Umbilical cord (tissue), 1 donor: ENCODE measurements at regions not wholly inside any gene's neighbourhood (a gene's known extent, or its start where the extent isn't known, plus 50 kb on each side); places are given as distances from the start of the nearest gene placed in this dataset.
"Not testable (repeated sequence)": the region's sequence is repeated elsewhere in the genome, so short reads cannot be mapped to it uniquely, and the experiment has no call there.

ENCODE experiments used
- DNase-seq: peaks from one replicate; pipeline ENCODE4 v3.0.0-alpha.2; 2015; ENCODE audit warnings: low spot score

DNA sequence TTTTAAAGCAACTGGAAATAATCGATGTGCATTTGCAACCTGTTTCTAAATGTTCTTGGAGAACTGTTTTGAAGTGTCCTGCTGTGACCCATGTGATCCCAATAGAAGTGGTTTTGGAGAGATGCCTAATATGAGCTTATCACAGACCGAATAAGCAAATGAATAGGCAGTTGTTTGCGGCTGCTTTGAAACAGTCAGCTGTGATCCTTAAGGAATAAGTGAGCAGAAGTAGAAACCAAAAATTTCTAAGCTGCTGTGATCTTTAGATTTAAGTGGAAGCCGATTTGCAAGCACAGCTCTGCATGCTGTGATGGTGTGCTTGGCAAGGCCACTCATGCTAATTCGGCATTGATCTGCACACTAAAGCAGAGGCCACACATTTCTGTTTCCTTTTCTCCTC lies 329.5 kb upstream of the DUSP10 start:
- DNase-seq = peak; percentile 86

DNA sequence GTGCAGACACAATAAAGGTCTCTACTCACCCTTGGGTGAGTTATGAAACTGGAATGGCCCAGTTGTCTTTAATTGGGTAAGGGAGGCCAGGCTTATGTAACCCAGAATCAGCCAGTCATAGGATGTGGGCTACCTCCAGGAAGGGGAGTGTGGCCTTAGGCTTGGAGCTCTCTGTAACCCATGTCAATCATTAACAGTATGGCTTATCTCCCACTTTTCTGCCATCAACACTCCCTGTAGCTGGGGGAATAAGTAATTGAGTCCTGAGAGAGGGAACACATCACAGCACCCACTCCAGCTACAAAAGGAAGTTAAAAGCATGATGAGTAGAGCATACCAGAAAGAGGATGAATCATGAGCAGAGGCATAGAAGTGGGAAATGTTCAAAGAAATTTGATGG lies 327.0 kb upstream of the DUSP10 start:
- no peak for DNase-seq

DNA sequence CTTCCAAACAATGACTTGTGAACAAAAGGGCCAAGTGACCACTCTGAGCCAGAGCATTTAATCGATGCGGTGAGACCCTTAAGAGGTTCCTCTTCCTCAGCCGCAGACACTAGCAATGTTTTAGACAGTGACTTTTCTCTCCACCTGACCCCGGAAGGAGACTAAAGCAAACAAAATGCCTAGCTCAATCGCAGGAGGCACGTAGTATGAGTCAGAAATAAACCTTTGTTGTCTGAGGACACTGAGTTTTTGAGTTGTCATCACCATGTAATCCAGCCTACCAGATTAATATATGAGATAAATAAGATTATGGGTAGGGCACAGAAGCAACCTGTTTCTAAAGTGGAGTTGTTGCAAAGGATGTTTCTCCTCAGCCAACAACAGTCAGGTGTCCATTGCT lies 326.2 kb upstream of the DUSP10 start:
- no peak for DNase-seq

DNA sequence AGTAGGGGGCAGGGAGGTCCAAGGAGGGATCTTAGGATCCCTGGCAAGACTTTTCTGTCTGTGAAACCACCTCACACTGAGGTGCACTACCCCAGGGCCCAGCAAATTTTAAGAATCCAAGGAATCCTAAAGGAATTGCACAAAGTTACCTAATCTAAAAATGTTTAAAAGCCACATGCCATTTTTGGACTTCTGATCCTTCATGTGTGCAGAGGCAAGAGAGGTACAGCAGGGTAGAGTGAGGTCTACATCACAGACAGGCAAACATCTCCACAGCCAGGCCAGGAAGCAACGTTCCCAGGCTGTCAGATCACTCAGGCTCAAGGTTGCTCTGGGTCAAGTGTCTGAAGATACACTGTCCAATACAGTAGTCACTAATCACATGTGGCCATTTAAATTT lies 324.6 kb upstream of the DUSP10 start:
- no peak for DNase-seq

DNA sequence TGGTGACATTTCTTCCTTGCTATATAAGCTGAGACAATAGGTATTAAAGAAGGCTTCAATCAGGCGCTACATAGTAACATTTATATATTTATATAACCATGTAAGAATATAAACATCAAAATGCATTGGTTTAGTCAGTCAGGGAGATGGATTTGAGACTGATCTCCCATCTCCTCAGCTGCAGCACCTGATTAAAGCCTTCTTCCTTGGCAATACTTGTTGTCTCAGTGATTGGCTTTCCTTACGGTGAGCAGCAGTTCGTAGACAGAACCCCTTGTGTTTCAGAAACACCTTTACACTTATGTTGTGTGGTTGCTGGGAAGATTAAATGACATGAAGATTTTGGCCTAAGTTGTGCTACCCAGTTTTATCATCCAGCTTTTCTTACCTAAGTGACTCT lies 323.3 kb upstream of the DUSP10 start:
- no peak for DNase-seq

DNA sequence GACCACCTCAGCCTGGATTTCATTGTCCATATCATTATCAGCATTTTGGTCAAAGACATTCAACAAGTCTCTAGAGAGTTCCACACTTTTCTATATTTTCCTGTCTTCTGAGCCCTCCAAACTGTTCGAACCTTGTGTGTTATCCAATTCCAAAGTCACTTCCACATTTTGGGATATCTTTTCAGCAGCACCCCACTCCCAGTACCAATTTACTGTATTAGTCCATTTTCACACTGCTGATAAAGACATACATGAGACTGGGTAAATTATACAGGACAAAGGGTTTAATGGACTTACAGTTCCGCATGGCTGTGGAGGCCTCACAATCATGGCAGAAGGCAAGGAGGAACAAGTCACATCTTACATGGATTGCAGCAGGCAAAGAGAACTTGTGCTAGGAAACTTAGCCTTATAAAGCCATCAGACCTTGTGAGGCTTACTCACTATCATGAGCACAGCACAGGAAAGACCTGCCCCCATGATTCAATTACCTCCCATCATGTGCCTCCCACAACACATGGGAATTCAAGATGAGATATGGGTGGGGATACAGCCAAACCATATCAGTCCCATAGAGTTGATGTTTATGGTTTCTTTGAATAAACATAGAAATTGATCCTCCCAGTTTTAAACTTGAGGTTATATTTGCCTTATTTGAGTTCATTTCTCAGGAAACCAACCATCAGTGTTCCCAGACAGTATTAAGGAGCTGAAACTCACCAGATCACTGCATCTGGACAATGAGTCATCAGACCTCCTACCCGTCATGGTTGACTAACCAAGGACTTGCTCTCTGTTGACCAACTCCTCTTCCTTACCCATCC lies 322.7 kb upstream of the DUSP10 start:
- no peak for DNase-seq

DNA sequence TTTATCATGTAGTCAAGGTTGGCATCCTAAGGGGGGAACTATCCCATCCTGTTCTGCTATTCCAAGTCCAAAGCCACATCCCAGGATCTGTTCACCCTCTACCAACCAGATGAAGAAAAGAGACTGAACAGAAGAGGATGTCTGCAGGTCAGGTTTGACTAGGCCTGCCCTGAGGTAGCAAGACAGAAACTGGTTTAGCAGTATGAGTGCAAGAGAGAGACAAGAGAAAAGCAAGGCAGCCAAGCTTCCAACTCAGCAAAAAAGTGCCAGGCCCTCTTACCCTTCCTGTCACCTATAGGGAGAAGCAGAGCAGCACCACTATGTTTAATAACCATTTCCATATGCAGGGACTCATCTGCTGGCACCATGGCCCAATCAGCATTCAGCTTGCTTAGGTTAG lies 320.8 kb upstream of the DUSP10 start:
- no peak for DNase-seq

DNA sequence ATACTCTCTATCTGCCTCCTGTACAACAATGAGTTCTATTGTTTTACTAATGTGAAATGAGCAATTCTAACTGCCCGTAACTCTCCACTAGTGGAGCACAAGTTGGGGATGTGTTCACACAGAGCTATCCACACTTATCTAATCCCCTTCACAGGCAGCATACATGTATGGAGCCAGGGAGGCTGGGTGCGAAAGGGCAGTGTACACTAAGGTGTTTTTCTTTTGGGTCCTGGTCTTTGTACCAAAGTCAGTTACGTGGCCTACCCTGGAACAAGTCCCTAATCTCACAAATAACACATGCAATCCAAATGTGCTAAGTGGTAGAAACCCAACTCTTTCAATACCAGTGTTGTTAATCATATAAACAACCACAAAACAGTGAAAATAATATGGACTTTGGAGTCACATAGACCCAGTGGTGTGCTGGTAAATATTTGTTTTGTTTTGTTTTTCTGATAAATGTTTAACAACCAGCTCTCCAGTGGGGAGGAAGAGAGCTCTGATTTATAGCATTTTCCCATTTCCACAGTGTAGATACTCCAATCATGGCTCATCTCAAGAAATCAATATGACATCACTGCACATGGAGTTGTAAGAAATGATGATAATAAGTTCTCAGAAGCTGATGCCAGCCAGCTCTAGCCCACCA lies 319.9 kb upstream of the DUSP10 start:
- DNase-seq = no peak

DNA sequence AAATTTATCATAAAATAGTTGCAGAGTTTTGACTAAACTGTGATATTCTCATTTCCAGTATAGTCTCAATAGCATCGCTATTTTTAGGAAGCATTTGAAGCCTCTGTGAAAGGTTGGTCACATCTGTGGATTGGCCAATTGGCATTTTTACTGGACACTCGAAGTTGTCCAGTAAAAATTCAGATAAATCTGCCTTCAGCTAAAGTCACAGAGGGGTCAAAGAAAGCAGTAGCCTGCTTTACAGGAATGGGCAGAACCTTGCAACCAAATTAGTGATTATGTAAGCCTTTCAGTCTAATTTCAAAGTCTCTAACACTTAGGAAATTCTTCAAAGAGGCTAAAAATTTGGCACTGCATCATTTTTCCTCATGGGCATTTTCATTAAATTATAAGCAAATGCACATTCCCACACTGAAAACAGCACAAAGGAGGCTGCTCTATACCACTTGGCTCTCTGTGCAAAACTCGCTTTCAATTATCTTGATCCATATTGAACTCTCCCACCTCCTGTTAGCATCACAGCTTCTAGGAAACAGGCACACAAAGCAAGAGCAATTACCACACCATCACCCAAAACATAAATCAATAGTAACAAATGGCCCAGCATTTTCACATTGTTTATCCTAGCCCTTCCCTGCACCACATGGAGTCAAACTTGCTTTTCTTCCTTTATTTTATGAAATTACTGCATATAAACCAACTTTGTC lies 318.5 kb upstream of the DUSP10 start:
- no peak for DNase-seq

DNA sequence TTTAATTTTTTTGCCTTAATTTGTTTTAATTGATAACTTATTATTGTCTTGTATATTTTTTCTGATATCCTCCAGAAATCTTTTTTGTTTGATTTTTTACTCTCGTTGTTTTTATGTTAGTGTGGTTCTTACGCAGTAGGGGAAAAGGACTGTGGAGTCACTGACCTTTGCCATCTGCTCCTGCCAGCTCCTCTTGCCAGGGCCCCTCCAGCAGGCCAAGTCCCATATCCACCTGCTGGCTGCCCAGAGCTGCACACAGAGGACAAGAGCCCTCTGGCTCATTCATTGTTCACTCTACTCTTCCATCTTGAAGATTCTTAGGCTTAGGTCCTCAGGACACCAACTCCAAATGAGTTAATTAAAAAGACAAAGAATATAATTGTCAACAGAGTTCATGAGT lies 316.4 kb upstream of the DUSP10 start:
- DNase-seq = no peak

DNA sequence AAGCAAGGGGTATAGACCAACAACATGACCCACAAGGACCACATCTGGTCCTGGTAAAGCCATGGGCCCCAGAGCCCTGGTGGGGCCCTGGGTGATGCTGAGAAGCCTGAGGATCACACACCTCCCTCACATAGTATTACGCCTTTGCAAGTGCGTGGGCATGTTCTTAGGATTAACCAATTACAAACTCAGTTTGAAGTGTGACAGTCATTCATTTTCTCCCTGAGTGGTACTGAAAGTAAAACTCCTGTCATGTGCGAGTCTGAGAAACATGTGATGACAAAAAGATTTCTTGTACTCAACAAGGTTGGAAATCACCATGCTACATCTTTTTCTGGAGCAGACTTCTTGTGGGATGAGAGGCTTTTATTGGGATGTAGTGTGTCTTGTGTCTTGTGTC lies 315.3 kb upstream of the DUSP10 start:
- DNase-seq = no peak

DNA sequence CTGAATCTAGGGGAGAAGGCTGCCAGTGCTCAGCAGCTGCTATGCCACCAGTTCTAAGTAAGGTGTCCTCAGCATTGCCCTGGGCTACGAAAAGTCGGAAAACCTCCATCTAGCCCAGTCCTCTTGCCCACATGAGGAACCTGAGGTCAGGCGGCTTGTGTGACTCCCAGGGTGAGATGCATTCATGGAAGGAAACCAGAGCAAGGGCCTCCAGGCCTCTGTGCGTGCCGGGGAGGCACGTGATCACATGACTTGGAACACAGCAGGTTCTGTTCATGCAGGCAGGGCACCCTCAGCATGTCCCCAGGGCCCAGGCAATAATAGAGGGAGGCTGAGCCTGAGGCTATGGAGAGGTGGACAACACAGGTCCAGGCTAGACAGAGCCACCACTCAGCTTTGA lies 312.5 kb upstream of the DUSP10 start:
- DNase-seq = no peak

DNA sequence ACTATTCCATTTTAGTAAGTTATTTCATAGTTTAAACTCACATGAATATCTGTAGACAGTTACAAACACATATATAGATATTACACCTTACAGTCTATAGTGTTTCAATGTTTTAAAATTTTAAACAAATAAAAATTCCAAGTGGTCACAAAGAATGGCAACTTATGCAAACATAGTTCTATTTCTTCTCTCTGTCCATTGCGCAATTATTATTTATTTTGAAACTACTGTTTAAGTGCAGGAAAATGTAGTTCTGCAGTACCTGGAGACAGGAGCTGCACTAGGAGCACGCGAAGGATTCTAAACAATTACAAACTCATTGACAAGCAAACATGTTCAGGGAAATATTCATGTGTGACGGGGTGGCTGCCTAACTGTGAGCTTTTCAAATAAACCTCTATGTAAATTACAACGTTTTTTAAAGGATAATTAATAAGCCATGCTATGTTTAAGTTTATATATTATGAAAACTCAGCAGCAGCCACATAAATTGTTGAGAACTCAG lies 312.0 kb upstream of the DUSP10 start:
- DNase-seq = no peak

DNA sequence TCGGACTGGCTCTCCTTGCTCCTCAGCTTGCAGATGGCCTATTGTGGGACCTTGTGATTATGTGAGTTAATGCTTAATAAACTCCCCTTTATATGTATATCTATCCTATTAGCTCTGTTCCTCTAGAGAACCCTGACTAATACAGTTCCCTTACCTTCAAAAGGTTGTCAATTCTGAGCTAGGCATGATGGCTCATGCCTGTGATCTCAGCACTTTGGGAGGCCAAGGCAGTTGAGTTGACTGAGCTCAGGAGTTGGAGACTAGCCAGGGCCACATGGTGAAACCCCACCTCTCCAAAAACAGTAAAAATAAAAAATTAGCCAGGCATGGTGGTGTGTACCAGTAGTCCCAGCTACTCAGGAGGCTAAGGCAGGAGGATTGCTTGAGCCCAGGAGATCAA lies 309.4 kb upstream of the DUSP10 start:
- DNase-seq = not testable (repeated sequence)

DNA sequence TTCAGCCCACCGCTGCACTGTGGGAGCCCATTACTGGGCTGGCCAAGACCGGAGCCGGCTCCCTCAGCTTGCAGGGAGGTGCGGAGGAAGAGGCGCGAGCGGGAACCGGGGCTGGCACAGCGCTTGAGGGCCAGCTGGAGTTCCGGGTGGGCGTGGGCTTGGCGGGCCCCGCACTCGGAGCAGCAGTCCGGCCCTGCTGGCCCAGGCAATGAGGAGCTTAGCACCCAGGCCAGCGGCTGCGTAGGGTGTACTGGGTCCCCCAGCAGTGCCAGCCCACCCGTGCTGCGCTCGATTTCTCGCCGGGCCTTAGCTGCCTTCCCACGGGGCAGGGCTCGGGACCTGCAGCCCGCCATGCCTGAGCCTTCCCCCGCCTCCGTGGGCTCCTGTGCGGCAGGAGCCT lies 307.8 kb upstream of the DUSP10 start:
- DNase-seq = not testable (repeated sequence)

DNA sequence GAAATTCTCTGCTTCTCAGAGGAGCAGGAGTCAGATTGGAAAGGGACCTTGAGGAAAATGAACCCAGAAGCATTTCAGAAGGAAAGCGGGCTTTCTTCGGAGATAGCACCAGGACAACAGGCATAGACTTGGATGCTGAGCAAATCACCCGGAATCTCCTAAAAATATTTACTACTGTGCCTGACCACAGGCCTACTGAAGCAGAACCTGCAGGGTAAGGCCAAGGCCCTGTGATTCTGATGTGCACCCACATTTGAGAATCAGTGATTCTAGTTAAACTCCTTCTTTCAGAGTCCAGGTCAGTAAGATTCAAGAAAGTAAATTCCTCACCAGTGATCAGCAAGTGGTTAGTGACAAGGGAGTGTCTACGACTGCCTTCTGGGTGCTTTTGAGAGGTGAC lies 307.3 kb upstream of the DUSP10 start:
- DNase-seq = no peak

DNA sequence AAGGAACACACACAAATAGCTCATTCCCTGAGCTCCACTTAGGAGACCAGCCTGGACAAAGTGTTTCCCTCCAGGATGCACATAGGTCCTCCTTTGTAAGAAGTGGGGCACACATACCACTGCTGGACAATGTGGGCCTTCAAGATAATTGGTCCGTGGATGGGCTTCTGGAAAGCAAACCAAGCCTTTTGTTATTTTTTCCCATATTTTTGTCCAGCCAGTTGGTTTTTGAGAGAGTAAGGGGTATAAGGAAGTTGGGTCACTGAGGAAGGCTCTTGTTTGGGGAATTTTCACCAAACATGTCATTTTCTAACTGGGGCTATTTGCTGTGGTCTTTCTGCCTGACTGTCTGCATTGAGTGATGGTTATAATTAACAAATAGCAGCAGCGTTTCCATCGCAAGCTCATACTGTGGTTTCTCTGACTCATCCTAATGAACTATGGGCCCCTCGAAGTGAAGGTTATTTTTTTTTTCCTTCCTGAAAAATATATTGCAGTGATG lies 306.3 kb upstream of the DUSP10 start:
- no peak for DNase-seq

DNA sequence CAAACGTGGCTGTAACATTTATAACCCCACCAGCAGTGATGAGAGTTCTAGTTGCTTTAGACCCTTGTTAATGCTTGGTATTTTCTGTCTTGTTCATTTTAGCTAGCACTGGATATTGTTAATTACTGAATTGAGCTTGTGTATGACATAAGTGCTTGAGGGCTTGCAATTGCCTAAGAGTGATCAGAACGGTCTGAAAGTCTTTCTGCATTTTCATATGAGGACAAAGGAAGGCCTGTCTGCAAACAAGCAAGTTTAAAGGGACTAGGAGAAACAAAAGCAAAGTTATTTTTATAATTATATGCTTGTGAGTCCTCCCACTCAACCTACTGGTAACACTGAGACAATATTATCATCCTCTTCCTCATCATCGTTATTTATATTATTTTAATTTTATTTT lies 305.5 kb upstream of the DUSP10 start:
- no peak for DNase-seq

DNA sequence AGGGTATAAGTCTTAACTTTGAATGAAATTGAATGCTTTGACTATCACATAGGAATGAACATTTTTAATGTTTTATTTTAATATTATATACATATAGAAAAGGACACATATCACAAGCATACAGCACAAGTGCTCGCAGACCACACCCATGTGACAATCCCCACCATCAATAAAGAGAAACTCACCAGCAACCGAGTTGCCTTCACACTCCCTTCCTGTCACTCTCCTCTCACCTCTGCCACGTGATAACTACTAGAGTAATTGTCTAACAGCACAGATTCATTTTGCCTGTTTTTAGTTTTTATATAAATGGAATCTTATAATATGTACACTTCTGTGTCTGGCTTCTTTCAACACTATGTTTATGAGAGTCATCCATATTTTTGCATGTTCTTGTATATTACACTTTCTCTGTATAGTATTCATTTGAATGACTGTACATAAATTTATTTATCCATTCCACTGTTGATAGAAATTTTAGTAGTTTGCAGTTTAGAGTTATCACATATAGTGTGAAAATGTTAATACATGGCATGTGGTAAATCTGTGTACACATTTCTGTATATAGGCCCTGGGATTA lies 304.9 kb upstream of the DUSP10 start:
- DNase-seq = no peak

DNA sequence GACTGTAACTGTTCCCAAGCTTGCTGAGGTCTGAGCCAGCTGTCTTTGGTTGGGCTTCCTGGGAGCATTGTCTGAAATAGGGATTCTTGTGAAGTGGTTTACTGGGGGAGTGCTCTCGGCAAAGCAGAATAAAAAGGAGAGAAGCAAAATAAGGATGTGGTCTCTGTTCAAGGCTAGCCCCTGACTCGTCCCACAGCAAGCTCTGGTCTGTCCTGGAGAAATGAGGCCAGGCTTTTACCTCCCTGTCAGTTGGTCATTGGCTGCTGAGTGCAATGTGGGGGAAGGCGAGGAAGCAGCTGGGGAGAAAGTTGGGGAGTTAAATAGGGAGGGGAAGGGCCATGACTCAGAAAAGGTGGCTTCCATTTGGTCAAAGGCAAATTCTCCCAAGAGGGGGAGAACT lies 303.9 kb upstream of the DUSP10 start:
- DNase-seq = no peak

DNA sequence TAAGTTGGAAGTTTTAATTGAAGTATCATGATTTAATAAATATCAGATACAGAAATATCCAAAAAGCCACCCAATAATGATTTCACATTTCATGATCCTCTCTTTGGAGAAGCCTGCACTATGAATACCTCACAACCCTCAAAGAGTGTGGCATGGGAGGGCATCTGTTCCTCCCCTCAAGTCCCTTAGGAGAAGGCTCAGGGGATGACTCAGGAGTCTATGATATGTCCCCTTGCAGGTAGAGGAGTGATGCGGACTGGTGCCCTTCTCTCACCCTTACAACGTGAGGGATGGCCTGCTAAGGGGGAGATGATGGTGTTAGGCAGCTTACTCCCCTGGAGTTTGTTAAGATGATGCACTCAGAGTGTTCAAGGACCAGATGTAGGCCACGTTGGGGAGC lies 303.3 kb upstream of the DUSP10 start:
- no peak for DNase-seq
